KG1 (cell line): ENCODE measurements at regions not wholly inside any gene's neighbourhood (a gene's known extent, or its start where the extent isn't known, plus 50 kb on each side); places are given as distances from the start of the nearest gene placed in this dataset.
"Not testable (repeated sequence)": the region's sequence is repeated elsewhere in the genome, so short reads cannot be mapped to it uniquely, and the experiment has no call there.

Experiments
- DNase-seq: peaks from one replicate; lab custom pipeline; 2025; lab: John Stamatoyannopoulos, UW

GRCh38 chr17:30712859-30713258, 111.6 kb downstream of the CRLF3 start:
- not testable (repeated sequence) for DNase-seq

DNA sequence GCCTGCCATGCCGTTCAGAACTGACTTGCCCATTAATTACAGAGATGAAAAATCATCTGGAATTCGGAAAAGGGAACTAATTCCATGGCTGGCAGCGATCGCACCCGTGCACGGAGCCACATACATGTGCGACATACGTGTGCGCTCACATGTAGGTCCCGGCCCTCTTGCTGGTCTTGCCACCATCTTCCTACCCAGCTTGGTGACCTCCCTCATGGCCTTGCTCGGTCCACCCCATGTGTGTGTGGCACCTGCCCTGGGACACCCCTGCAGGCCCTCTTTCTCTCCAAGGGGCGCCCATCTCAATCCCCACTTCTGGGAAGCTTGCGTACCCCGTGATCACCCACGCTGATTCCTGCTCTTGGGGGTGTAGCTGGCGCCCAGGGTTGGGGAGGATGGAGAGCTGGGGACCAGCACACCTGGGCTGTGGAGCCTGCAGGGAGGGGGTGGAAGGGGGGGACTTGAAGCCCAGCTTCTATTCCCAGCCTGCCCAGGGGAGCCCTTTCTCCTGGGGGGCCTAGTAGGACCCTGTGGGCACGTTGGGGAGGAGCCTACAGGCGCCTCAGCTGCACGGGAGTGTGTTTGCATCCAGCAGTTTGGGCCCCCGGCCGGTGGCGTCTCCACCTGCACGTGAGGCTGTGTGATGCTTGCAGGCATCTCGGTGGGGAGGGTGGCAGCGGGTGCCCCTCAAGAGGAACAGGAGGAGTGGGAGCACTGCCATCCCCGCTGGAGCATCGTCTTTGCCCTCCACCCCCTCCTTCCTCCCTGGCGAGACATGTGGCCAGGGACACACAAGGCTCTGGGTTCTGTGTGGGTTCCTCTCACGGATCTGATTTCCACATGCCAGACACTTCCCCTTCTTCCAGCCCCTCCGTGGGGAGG, 112.6 kb downstream of the CRLF3 start:
- DNase-seq: not testable (repeated sequence)

GRCh38 chr17:30711176-30711575, 113.3 kb downstream of the CRLF3 start:
- DNase-seq: not testable (repeated sequence)

DNA sequence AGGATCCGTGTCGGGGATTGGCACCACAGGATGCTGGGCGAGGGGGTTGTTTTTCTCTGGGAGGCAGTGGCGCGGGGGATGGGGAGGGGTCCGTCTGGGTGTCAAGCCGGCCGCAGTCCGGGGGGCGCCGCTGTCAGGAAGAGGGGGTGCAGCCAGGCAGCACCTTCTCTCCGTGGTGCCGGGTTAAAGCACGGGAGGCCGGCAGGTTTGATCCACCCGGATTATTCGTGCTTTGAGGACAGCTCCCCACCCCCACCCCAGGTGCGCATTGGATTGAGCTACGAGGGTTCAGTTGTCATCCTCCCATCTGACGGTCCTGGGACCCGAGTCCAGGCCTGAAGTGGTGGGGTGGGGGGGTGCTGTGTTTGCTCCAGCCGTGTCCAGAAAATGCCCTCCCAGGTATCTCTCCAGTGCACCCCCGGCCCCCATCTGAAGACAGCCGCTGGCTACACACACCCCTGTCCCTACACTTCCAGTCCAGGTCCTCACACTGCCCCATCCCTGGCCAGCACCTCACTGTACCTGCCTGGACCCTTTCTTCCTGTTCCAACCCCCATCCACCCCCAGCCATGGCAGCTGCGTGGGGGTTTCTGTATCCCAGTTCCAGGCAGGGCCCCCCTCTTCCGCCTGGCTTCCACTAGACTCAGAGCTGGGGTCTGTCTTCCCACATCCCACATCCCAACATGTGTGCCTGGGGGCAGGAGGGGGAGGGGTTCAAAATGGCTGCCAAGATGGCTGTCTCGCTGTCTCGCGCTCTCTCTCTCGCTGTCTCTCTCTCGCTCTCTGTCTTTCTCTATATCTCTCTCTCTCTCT, 114.0 kb downstream of the CRLF3 start:
- not testable (repeated sequence) for DNase-seq

DNA sequence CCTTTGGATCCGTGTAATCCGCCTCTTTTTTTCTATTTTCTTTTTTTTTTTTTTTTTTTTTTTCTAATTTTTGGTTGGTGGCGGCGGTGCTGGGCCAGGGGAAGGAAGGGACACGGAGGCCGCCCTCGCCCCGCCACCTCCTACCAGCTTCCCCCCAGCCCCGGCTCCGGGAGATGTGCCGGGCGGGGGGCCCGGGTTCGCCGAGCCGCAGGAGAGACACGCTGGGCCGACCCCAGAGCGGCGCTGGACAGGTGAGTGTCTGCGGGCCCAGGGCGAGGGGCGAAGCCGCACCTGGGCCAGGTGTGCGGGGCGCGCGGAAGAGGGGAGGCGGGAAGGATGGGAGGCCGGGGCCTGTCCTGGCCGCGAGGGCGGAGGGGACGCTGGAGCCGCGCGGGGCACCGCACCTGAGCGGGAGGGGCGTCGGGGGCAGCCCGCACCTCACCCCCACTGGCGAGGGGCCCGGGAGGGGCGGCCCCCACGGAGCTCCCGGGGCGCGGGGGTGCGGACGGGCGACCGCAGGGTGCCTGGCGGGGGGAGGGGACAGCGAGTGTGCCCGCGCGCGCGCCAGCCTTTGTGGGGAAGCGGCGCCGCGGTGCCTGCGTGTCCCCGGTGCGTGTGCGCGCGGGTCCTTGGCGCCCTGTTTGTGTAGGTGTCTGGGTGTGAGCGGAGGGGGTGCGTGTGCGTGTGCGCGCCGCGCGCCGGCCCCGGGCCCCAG, 114.8 kb downstream of the CRLF3 start:
- not testable (repeated sequence) for DNase-seq

GRCh38 chr17:30709096-30709495, 115.4 kb downstream of the CRLF3 start:
- DNase-seq: not testable (repeated sequence)

GRCh38 chr17:30708241-30709078, 116.0 kb downstream of the CRLF3 start:
- DNase-seq: peak; percentile 66

DNA sequence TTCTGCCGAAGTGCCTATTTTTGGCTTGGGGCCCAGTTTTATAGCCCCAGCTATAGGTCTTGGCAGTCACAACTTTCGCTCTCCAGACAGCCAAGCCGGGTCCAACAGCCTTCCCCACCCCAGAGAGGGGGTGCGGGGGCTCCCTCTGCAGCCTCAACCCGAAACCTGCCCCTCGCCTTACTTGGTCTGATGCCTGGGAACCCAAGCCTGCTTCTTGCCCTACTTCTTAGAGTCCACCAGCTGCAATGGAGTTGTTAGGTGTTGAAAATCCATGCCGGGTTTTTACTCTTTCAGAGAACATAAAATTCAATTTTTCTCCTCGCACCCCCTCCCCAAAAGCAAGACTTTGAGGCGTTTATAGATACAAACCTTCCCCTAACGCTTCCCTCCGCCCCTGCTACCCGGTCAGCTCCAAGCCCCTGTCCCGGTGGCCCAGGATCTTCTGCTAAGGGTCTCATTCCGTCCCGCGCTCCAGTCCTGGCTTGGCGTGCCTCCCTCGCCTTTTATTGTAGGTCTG, 116.7 kb downstream of the CRLF3 start:
- DNase-seq: peak; percentile 57

DNA sequence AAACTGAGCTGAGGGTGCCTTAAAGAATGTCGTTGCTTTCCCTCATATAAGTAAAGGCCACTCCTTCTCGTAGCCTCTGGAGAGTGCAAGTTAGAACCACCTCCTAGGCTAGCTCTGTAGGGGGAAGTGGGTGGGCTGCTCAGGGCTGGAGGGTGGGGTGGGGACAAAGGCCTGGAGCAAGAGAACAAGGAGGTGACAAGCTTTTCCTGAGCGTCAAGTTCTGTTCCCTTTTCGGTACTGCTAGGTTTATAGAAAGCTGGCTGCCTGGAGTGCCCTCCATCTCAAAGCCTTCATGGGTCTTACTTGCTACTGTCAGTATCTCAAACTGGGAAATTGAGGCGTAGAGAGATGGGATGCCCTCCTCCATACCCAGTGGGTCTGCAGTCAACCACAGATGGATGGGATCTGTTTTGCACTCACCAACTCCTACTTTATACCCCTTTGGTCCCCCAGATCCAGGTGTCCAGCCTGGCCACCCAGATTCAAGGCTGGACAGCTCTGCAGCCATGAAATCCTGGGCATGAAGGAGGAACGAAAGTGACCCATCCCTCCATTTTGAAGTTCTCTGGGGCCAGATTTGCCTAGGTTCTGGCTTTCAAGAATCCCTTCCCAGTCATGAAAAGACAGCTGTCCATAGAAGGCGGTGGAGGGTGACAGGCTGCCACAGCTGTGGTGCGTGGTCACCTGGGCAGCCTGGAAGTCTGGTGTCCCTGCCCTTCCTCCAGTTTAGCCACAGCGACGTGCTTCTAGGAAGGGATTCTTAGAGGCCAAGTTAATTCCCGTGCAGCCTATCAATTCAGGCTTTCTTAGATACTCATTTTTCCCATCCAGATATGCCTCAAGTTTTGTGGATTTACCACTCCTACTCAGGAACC, 117.8 kb downstream of the CRLF3 start:
- not testable (repeated sequence) for DNase-seq

GRCh38 chr17:30706004-30706403, 118.5 kb downstream of the CRLF3 start:
- not testable (repeated sequence) for DNase-seq

DNA sequence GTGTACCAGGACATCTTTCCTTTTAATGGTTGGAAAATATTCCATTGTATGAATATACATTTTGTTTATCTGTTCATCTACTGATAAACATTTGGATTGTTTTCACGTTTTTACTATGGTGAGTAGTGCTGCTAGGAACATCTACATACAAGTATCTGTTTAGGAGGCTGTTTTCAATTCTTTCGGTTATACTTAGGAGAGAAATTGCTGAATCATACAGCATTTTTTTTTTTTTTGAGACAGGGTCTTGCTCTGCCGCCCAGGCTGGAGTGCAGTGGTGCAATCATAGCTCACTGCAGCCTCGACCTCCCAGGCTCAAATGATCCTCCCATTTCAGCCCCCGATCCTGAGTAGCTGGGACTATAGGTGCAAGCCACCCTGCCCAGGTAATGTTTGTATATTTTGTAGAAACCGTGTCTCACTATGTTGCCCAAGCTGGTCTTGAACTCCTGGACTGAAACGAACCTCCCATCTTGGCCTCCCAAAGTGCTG, 122.9 kb downstream of the CRLF3 start:
- DNase-seq: no peak

DNA sequence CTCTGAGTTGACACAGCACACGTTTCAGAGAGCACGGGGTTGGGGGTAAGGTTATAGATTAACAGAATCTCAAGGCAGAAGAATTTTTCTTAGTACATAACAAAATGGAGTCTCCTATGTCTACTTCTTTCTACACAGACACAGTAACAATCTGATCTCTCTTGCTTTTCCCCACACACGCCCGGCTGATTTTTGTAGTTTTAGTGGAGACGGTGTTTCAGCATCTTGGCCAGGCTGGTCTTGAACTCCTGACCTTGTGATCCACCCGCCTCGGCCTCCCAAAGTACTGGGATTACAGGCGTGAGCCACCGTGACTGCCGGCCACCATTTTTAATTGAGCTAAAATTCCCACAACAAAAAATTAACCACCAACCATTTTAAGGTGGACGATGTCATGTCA, 123.7 kb downstream of the CRLF3 start:
- not testable (repeated sequence) for DNase-seq

DNA sequence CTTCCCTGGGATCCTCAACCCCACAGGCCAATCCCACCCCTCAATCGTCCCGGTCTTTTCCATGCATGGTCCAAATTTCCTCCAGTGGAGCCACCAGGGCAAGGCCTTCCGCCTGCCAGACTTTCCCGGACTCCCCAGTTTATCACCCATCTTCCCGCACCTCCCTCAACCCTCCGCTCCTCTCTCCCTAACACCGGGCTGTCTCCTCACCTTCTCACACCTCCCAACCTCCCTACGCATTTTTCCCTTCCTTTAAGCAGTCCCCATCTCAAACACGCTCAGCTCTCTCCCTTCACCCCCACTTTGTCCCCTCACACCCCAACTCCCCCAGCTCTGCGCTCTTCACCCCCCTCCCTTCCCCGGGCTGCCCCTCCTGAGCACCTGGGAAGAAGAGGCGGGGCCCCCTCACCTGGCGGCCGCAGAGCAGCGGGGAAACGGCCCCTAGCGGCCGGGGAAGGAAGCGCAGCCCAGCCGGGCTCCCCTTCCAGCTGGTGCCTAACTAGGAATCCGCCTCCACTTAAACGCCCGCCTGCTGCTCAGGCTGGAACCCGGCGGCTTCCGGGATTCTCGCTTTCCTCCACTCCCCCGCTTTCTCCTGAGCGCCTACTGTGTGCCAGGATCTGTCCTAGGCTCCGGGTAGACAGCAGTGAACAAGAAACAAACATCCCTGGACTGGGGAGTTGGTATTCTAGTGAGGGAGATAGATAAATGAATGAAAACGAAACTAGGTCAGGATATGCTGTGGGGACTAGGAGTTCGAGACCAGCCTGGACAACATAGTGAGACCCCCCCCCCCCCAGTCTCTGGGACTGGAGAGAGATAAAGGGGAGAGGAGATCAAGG, 126.7 kb downstream of the CRLF3 start:
- peak; percentile 57 for DNase-seq

GRCh38 chr17:30696234-30696633, 128.3 kb downstream of the CRLF3 start:
- DNase-seq: no peak

DNA sequence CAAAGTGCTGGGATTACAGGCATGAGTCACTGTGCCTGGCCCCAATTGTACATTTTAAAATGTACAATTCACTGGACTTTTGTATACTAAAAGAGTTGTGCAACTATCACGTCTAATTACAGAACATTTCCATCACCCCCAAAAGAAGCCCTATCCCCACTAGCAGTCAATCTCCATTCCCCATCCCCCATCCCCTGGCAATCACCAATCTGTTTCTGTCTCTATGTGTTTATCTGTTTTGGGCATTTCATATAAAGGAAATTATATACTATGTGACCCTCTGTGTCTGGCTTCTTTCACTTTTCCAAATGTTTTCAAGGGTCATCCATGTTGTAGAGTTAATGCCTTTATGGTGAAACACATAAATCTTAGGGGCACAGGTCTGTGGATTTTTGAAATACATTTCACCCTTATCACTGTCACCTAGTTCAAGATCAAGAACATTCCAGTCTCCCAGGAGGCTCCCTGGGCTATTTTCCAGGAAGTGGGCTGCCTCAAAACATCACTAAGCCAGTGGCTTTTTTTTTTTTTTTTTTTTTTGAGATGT, 129.2 kb downstream of the CRLF3 start:
- not testable (repeated sequence) for DNase-seq

GRCh38 chr17:30693772-30694171, 130.7 kb downstream of the CRLF3 start:
- DNase-seq: not testable (repeated sequence)

DNA sequence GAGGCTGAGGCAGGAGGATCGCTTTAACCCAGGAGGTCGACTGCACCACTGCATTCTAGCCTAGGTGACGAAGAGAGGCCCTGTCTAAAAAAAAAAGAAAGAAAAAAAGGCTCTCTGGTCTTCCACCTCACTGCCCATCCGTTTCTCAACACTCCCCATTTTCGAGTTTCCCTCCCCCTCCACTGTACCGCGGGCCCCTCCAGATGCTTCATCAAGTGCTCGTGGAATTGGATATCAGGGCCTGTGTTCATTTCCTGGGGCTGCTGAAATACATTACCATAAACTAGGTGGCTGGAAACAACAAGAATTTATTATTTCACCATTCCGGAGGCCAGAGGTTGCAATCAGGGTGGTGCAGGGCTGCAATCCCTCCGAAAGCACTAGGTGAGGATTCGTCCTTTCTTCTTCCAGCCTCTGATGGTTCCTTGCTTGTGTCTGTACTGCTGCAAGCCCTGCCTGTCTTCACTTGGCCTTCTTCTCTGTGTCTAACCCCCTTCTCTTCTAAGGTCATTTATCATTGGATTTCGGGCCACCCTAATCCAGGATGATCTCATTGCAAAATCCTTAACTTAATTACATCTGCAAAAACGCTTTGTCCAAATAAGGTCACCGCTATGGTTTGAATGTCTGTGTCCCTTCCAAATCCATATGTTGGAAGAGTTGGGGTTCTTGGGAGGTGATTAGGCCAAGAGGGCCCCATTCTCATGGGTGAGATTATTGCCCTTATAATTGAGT, 135.1 kb downstream of the CRLF3 start:
- DNase-seq: not testable (repeated sequence)
